ENCODE measurements at regions not wholly inside any gene's neighbourhood (a gene's known extent, or its start where the extent isn't known, plus 50 kb on each side); places are given as distances from the start of the nearest gene placed in this dataset.

DNA sequence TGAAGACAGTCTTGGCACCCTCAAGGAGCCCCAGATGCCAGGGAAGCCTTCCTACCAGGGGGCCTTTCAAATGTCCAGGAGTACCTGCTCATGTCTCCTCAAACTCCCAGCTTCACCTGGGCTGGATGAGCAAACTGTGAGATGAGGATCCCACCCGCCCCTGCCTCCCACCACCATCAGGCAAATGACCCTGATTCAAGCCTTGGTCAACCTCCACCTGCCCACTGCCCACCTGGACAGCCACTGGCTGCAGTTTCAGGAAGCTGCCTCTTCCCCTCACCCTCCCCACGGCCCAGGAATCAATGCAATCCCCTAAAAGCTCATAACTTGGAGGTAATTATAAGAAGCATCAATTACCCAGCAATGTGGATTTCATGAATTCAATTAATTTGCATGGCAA, 122.7 kb downstream of the BUD13 start:
- TF ChIP-seq, protein P1, sequence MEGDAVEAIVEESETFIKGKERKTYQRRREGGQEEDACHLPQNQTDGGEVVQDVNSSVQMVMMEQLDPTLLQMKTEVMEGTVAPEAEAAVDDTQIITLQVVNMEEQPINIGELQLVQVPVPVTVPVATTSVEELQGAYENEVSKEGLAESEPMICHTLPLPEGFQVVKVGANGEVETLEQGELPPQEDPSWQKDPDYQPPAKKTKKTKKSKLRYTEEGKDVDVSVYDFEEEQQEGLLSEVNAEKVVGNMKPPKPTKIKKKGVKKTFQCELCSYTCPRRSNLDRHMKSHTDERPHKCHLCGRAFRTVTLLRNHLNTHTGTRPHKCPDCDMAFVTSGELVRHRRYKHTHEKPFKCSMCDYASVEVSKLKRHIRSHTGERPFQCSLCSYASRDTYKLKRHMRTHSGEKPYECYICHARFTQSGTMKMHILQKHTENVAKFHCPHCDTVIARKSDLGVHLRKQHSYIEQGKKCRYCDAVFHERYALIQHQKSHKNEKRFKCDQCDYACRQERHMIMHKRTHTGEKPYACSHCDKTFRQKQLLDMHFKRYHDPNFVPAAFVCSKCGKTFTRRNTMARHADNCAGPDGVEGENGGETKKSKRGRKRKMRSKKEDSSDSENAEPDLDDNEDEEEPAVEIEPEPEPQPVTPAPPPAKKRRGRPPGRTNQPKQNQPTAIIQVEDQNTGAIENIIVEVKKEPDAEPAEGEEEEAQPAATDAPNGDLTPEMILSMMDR (IDR thresholded peaks at IDR 0.05; ENCODE audit: control insufficient read depth, insufficient read depth, low read depth, low read length, missing control alignments), result no peak
- no peak for DNase-seq (ENCODE audit: low read depth)
- no peak overlapping the region for H3K4me3 ChIP-seq (ENCODE audit: control insufficient read depth, low read depth, low read length)

DNA sequence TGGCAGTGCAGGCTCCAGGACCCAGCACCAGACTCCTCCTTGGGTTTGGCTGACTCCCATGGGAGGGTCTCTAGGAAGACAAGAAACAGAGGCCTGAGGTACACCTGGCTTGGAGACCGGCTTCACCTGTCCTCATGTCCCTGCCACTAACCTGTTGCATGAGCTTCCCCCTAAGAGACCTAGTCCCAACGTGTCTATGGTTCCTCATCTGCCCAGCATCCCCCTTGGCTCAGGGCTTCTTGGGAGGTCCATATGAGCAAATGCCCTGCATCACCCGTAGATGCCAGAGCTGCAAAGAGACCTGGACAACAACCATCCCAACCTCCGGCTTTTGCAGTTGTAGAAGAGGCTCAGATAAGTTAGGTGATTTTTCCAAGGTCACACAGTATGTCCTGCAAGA, 123.5 kb downstream of the BUD13 start:
- no peak for DNase-seq (ENCODE audit: low read depth)
- no peak overlapping the region for H3K4me3 ChIP-seq (ENCODE audit: control insufficient read depth, low read depth, low read length)
- TF ChIP-seq, protein P1 (IDR thresholded peaks at IDR 0.05; ENCODE audit: control insufficient read depth, insufficient read depth, low read depth, low read length, missing control alignments), result no peak

DNA sequence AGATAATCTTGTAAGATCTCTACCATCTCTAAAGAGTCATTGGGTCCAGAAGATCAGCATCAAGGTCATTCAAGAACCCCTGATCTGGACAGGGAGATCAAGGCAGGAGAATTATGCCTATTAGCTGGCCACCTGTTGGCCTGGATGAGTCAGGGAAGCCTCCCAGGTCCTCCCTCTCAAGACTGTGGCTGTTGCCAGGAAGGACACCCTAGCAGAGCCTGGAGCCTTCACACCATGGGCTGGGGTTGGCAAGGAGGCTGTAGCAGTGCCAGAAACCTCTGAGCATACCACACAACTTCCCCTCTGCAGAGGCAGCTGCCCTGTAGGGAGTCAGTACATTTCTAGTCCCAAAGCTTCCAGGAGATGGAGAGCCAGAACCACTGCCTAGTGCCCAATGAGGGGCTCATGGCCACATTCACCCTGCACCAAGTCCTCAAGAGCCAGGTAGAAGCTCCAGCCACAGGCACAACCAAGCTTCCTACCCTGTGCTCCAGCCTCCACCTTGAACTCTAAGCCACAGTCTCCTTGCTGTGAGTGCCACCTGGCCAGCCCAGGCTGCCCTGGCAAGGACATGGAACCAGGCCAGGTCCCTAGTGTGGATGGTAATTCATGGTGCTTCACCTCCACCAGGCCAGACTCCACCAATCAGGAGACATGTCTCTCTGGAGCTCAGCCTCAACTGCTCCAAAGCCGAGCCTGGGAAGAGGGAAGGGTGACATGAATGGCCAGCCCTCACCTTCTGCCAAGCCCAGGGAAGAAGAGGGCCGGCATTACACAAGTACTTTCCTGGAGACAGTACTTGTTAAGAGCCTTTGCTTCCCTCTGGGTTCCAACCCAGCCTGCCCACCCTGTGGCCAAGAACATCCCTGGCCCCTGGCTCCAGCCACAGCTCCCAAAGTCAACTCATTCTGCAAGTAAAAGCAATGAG, 124.3 kb downstream of the BUD13 start:
- no peak for DNase-seq (ENCODE audit: low read depth)
- TF ChIP-seq, protein P1 (IDR thresholded peaks at IDR 0.05; ENCODE audit: control insufficient read depth, insufficient read depth, low read depth, low read length, missing control alignments), result no peak
- H3K4me3 ChIP-seq (ENCODE audit: control insufficient read depth, low read depth, low read length), result no peak overlapping the region

DNA sequence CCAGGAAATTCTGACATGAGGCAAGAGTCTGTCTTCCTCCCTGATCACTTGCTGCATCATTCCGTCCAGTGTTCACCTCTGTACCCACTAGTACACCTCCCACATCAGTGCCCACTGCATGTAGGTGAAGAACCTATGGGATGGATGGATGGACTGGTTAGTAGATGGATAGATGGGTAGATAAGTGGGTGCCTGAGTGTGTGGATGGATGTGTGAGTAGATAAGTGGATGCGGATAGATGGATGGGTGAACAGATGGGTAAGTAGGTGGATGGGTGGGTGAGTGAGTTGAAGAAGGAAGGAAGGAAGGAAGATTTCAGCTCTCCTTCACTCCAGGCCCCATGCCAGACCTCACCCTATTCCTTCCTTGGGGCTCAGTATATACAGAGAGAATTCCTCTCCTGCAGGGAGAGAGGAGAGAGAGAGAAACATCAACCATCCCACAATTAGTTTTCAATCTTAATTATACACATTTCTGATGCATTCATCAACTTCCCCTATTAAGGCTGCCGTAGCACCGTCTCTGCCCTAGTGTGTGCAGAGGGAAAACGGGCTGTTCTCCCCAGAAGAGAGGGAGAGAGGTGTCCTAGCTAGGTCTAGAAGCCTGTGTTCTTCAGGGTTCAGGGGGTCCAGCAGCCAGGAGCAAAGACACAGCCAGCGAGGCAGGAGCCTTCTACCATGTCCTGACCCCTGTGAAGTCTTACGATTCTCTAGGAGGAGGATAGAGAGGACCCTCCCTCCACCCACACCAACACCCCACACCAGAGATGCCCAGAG, 125.3 kb downstream of the BUD13 start:
- TF ChIP-seq, protein P1 (IDR thresholded peaks at IDR 0.05; ENCODE audit: control insufficient read depth, insufficient read depth, low read depth, low read length, missing control alignments), result no peak
- H3K4me3 ChIP-seq (ENCODE audit: control insufficient read depth, low read depth, low read length), result no peak overlapping the region
- no peak for DNase-seq (ENCODE audit: low read depth)

DNA sequence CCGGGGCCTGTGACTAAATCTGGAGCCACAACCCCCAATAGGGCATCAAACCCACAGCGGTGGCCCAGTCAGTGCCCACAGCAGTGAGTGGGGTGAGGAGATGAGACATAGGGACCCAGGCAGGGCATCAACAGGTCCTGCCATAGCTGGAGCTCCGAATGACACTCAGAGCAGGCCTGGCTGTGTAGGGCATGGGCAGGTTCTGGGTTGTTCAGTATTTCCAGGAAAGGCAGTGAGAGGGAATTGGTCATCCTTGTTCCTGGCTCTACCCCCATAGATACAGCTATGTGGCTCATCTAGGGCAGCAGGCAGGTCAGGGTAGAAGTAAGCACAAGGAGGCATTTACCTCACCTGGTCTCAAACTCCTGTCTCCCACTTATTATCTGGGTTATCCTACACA, 126.6 kb downstream of the BUD13 start:
- no peak for DNase-seq (ENCODE audit: low read depth)
- TF ChIP-seq, protein P1 (IDR thresholded peaks at IDR 0.05; ENCODE audit: control insufficient read depth, insufficient read depth, low read depth, low read length, missing control alignments), result no peak
- H3K4me3 ChIP-seq (ENCODE audit: control insufficient read depth, low read depth, low read length), result no peak overlapping the region

DNA sequence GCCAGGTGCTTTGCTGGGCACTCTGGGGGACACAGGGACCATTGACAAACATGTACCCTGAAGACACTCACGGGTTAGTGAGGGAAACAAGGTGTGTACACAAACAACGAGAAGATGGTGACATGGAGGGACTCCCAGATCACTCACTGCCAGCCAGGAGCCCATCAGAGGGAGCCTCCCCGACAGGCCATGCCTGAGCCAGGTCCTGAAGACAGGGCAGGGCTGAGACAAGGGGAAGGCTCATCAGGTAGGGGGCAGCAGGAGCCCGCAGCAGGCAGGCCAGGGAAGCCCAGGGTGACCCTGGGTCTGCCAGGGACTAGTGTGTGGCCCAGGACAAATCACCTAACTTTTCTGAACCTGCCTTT, 127.9 kb downstream of the BUD13 start:
- no peak for DNase-seq (ENCODE audit: low read depth)
- TF ChIP-seq, protein P1 (IDR thresholded peaks at IDR 0.05; ENCODE audit: control insufficient read depth, insufficient read depth, low read depth, low read length, missing control alignments), result no peak
- H3K4me3 ChIP-seq (ENCODE audit: control insufficient read depth, low read depth, low read length), result no peak overlapping the region

Data from AG09309 (cell line).